BJ (cell line): ENCODE measurements at regions not wholly inside any gene's neighbourhood (a gene's known extent, or its start where the extent isn't known, plus 50 kb on each side); places are given as distances from the start of the nearest gene placed in this dataset.

Experiments used
- CTCF ChIA-PET: fragments of 350-600 bp; formaldehyde crosslinking; extraction: SDS; loops from one replicate; lab custom pipeline; 2021; ENCODE audit warnings: antibody characterized with exemption, inconsistent platforms; lab: Yijun Ruan, JAX
- POLR2A ChIA-PET: fragments of 300-600 bp; sonication (Branson Sonifier 250); formaldehyde crosslinking; extraction: SDS; loops from one replicate; lab custom pipeline; 2021; ENCODE audit warnings: antibody characterized with exemption; lab: Charles Lee
- DNase-seq: peaks from one replicate; pipeline ENCODE4 v3.0.0-alpha.2; 2011; ENCODE audit warnings: low read depth
- H3K27me3 ChIP-seq: 2 replicates; pipeline ENCODE4 v1.6.0; 2011; ENCODE audit warnings: low read length; ENCODE audit not compliant: control insufficient read depth, insufficient read depth
- H3K36me3 ChIP-seq: 2 replicates; pipeline ENCODE4 v1.5.1; 2011; ENCODE audit warnings: low read length; ENCODE audit not compliant: control insufficient read depth, insufficient read depth
- H3K4me3 ChIP-seq: 2 replicates; pipeline ENCODE4 v1.5.1; 2011; ENCODE audit warnings: low read depth, mild to moderate bottlenecking, control low read depth, low read length
- TF ChIP-seq, protein P1 (sequence below): IDR thresholded peaks from 2 replicates; pipeline ENCODE4 v1.5.1; 2011; ENCODE audit warnings: low read depth, mild to moderate bottlenecking, control low read depth, inconsistent platforms, low read length, moderate library complexity; ENCODE audit not compliant: insufficient read depth

DNA sequence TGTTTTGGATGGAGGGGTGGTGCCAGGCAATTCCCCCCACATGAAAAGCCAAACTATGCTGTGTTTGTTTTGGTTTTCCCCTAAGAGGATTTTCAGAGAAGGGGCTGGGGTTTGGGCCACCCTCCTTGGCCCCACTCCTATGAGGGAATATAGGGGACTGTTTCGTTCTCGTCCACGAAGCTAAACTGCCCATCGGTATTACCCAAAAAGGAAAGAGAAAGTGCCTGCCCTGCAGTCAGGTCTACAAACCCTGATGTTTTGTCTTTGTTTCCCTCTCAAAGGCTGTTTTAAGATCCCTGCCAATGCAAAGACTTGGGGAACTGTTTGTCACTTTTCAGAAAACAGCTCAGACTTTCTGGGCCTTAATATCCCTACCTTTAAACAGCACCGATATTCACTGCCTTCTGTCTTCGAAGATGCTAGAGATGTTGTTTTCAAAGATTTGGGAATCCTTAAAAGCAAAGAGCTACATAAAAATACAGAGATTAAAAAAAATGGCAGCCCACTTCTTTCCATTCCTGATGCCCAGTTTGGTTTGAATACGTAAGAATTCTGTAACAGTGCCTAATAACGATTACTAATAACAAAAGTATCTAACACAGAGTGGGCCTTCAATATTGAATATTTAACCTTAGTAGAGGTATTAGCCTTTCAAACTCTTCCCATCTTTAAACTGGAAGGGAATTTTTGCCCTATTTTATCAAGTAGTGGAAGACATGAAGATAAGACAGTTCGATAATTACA lies 518.4 kb downstream of the MED13L start:
- H3K4me3 ChIP-seq: peak overlapping the region; percentile 37
- ChIA-PET POLR2A (interaction anchor here (0.6 to 1.1 kb wide), 3 partner anchors 29 to 1083 kb away, joined by 3 read pairs; partner anchors contain the start of gene TBX3), CTCF (interaction anchor here (0.8 to 3.9 kb wide), 9 partner anchors 159 to 1135 kb away, joined by 3 to 14 read pairs (median 4); partner anchors contain the start of gene TBX3)
- DNase-seq: no peak
- H3K36me3 ChIP-seq: no peaks in the 10 kb centered on the region
- H3K27me3 ChIP-seq: no peaks in the 10 kb centered on the region
- TF ChIP-seq, protein P1, sequence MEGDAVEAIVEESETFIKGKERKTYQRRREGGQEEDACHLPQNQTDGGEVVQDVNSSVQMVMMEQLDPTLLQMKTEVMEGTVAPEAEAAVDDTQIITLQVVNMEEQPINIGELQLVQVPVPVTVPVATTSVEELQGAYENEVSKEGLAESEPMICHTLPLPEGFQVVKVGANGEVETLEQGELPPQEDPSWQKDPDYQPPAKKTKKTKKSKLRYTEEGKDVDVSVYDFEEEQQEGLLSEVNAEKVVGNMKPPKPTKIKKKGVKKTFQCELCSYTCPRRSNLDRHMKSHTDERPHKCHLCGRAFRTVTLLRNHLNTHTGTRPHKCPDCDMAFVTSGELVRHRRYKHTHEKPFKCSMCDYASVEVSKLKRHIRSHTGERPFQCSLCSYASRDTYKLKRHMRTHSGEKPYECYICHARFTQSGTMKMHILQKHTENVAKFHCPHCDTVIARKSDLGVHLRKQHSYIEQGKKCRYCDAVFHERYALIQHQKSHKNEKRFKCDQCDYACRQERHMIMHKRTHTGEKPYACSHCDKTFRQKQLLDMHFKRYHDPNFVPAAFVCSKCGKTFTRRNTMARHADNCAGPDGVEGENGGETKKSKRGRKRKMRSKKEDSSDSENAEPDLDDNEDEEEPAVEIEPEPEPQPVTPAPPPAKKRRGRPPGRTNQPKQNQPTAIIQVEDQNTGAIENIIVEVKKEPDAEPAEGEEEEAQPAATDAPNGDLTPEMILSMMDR: no peak

DNA sequence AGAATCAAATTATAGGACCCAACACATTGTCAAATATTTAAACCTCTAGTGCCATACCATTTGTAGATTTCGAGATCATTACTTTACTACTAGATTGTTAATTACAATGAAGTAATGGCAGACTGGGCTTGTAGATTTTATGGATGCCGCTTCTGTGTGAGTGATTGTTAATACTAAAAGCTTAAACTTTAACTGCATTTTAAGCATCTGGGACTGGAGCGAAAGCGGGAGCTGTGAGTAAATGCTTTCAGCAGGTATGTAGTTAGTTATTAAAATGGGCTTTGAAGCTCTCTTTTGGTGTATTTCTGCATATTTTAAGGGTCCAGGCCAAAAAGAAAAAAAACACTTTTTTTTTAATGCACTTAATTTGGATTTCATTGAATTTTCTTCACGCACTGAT lies 519.3 kb downstream of the MED13L start:
- CTCF ChIA-PET: interaction anchor here (0.8 to 3.9 kb wide), 7 partner anchors 841 to 1134 kb away, joined by 3 to 14 read pairs (median 5); partner anchors contain the start of gene TBX3

DNA sequence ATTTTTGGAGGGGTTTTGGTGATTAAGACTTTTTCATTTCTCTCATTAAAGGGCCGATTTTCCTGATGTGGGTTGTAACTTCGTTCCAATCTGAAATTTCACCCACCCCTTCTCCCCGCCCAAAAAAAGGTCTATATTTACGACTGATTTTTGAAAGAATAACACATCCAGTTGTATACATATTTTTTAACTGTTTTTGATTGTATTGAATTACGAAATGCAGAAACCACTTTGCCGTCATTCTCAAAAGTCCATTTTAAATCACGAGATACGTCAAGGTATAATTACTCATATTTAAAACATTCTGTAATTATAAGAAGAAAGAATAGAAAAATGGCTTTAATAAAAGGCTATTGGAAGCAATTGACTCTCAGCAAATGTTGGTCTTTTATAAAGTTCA lies 520.7 kb downstream of the MED13L start:
- POLR2A ChIA-PET: no interaction called here
- TF ChIP-seq, protein P1: no peak
- no peaks in the 10 kb centered on the region for H3K36me3 ChIP-seq
- CTCF ChIA-PET: interaction anchor here (0.6 to 5.0 kb wide), 5 partner anchors 1072 to 1095 kb away, joined by 3 to 59 read pairs (median 6); partner anchors contain the start of gene TBX3
- DNase-seq: no peak
- H3K4me3 ChIP-seq: peak overlapping the region; percentile 34
- no peaks in the 10 kb centered on the region for H3K27me3 ChIP-seq

More for the DNA sequence above, 519.3 kb downstream of the MED13L start:
- POLR2A ChIA-PET: interaction anchor here (0.6 to 1.1 kb wide), 3 partner anchors 1074 to 1093 kb away, joined by 3 to 6 read pairs (median 3); partner anchors contain the start of gene TBX3
- no peak for DNase-seq
- Histone ChIP-seq H3K4me3 (peak overlapping the region; percentile 37), H3K27me3 (no peaks in the 10 kb centered on the region), H3K36me3 (no peaks in the 10 kb centered on the region)
- TF ChIP-seq, protein P1: no peak

DNA sequence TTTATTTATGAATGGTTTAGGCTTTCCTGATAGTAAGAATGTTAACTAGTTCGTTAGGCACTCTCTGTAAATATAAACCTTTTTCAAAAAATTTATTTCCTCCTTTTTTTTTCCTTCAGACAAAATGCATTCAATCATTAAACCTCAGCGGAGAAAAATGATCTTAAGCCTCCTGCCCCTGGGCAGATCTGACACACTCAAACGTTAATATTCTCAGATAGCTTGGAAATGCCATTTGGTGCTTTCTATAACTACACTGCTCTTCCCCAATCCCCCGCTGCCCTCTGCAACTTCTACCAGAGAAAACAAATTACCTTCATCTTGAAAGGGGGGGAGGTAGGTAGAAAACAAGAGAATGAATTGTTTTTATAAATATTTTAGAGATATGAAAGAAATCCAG lies 521.2 kb downstream of the MED13L start:
- TF ChIP-seq, protein P1: no peak
- ChIA-PET CTCF (interaction anchor here (0.6 to 5.0 kb wide), 6 partner anchors 908 to 1094 kb away, joined by 3 to 59 read pairs (median 6); partner anchors contain the start of gene TBX3), POLR2A (interaction anchor here (0.8 to 1.2 kb wide), 2 partner anchors 1072 to 1084 kb away, joined by 4 to 7 read pairs; partner anchors contain the start of gene TBX3)
- no peaks in the 10 kb centered on the region for H3K27me3 ChIP-seq
- DNase-seq: no peak
- H3K36me3 ChIP-seq: no peaks in the 10 kb centered on the region
- H3K4me3 ChIP-seq: peak overlapping the region; percentile 34

DNA sequence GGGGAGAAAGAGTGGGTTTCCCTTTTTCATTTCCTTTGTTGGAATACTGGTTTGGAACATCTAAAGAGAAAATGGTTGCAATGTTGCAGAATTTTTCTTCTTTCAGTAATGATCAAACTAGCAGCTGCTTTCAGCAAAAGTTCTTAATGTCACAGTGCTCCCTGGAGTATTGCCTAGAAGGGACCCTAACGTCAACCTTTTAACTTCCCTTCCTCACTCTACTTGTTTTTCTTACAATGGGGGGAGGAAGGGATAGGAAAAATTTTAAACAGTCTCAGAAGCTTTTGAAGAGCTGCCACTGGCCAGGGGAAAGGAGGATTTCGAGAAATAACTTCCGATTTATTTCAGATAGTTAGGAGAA lies 521.8 kb downstream of the MED13L start:
- ChIA-PET POLR2A (interaction anchor here (0.8 to 1.2 kb wide), 2 partner anchors 1071 to 1083 kb away, joined by 4 to 7 read pairs; partner anchors contain the start of gene TBX3), CTCF (interaction anchor here (0.6 to 5.0 kb wide), 8 partner anchors 15 to 1131 kb away, joined by 3 to 59 read pairs (median 6); partner anchors contain the start of gene TBX3)
- no peak for DNase-seq
- TF ChIP-seq, protein P1: no peak
- Histone ChIP-seq H3K27me3 (no peaks in the 10 kb centered on the region), H3K4me3 (peak overlapping the region; percentile 34), H3K36me3 (no peaks in the 10 kb centered on the region)
